T1000 (cell line): ENCODE measurements at regions not wholly inside any gene's neighbourhood (a gene's known extent, or its start where the extent isn't known, plus 50 kb on each side); places are given as distances from the start of the nearest gene placed in this dataset.
"Not testable (repeated sequence)": the region's sequence is repeated elsewhere in the genome, so short reads cannot be mapped to it uniquely, and the experiment has no call there.

Experiments
- DNase-seq: peaks from one replicate; lab custom pipeline; 2025; ENCODE audit warnings: mixed read lengths; lab: John Stamatoyannopoulos, UW

DNA sequence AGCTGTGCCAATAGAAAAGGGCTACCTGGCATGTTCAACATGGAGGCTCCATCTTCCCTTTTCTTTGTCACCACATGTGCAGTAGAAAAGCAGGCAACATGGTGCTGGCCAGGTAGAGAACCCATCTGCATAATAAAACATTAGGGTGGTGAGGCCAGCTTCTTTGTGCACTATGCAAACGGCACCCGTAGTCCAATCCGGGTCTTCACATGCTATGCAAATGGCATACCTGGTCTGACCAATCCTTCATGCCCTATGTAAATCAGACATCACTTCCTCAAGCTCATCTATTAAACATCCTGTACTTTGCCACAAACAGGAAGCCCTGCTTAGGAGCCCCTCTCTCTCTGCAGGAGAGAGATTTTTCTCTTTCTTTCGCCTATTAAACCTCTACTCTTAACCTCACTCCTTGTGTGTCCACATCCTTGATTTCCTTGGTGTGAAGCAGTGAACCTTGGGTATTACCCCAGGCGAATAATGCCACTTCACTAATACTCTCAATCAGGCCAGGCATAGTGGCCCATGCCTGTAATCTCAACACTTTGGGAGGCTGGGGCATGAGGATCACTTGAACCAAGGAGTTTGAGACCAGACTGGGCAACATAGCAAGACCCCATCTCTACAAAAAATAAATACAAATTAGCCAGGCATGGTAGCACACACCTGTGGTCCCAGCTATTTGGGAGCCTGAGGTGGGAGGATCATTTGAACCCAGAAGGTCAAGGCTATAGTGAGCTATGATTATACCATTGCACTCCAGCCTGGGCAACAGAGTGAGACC, 111.3 kb upstream of the MRI1 start:
- no peak for DNase-seq

- DNase-seq: no peak
Measured at GRCh38 chr19:13646758-13647157, 117.6 kb upstream of the MRI1 start.

DNA sequence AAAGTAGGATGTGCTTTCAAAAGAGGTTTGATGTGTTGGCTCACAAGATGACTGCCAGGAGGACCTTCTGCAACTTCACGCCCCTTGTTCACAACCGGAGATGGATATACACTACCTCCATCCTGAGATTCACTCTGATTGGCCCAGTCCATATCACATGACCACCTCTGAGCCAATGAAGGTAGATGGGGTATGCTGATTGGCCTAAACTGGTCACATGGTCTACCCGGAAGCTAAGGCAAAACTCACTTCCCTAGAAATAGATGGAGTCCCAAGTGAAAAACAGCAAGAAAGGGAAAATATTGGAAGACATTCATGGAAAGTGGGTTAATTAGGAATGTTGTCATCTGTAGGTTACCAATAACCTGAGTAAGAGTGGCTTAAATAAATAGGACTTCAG, 119.7 kb upstream of the MRI1 start:
- no peak for DNase-seq

- DNase-seq: no peak
Measured at GRCh38 chr19:13640611-13641010, 123.7 kb upstream of the MRI1 start.

DNA sequence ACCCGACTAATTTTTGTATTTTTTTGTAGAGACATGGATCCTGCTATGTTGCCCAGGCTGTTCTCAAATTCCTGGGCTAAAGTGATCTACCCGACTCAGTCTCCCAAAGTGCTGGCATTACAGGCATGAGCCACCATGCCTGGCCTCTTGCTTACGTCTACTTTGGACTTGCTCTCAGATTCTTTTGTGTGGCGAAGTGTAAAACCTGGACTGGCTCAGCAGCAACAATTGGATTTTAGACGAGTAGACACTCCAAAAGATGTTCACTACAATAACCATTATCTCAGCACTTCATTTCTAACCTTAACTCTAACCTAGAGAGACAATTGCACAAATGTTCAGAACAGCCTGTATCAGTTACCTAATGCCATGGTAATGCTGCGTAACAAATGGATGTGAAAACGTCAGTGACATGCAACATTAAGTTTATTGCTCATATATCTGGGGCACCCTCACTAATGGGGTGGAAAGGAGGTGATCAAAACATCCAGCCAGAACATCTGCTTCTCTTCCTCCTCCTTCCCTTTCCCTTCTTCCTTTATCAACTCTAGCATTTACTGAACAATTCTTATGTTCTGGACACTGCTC, 124.9 kb upstream of the MRI1 start:
- no peak for DNase-seq

DNA sequence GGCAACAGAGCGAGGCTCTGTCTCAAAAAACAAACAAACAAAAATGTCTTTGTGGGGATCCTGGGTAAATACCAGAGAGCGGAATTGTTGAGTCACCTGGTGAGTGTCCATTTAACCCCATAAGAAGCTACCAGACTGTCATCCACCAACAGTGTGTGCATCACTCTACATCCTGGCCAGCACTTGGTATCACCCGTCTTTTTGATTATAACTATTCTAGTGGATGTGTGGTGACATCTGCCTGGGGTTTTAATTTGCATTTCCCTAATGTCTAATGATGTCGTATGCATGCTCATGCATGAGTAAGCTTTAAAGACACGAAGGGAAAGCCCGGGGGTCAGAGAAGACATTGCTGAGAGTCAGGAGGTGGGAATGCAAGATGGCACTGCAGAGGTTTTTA, 126.7 kb upstream of the MRI1 start:
- peak; percentile 89 for DNase-seq

DNA sequence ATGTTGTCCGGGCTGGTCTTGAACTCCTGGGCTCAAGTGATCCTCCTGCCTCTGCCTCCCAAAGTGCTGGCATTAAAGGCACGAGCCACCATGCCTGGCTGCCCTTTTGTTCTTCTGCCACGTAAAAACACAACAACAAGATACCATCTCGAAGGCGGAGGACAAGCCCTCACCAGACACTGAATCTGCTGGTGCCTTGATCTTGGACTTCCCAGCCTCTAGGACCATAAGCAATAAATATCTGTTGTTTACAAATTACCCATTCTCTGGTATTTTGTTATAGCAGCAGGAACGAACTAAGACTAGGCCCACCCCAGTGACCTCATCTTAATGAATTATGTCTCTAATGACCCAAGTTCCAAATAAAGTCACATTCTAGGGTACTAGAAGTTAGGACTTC, 128.4 kb upstream of the CACNA1A start:
- DNase-seq: no peak

- no peak for DNase-seq
Measured at GRCh38 chr19:13633522-13633922, 127.2 kb upstream of the CACNA1A start.

GRCh38 chr19:13633109-13633508, 126.8 kb upstream of the CACNA1A start:
- DNase-seq: peak; percentile 56

DNA sequence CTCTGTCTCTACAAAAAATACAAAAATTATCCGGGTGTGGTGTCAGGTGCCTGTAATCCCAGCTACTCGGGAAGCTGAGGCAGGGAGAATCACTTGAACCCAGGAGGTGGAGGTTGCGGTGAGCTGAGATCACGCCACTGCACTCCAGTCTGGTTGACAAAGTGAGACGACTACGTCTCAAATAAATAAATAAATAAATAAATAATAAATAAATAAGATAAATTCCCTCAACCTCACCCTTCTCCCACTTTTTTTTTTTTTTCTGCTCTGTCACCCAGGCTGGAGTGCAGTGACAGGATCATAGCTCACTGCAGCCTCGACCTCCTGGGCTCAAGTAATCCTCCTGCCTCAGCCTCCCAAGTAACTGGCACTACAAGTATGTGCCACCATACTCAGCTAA, 125.9 kb upstream of the CACNA1A start:
- not testable (repeated sequence) for DNase-seq

DNA sequence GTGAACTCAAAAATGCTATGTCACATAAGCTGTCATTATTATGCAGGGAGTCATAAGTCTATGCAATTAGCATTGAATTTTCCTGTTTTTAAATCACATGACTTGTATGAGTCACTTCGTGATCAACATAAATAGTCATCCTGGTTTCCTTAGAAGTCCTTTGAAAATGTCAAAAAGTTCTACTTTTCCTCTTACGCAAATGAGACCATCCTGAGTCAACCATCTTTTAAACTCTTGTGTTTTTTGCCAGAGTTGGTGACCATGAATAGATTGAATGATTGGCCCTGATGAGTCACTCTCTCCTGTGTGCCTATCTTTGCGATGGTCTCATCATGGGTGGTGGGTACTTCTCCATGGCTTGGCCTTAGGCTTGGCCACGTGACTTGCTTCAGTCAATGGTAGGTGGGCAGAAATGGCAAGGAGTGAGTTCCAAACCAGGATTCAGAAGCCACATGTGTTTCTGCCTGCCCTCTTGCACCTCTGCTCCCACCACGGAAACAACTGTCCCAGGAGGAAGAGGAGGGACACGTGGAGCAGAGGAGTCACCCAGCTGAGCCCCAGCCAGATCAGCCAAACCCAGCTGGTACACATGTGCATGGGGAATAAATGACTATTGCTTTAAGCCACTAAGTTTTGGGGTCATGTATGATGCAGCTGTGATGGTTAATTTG, 123.5 kb upstream of the CACNA1A start:
- DNase-seq: peak; percentile 53

- DNase-seq: no peak
Measured at GRCh38 chr19:13627531-13627930, 121.3 kb upstream of the CACNA1A start.

DNA sequence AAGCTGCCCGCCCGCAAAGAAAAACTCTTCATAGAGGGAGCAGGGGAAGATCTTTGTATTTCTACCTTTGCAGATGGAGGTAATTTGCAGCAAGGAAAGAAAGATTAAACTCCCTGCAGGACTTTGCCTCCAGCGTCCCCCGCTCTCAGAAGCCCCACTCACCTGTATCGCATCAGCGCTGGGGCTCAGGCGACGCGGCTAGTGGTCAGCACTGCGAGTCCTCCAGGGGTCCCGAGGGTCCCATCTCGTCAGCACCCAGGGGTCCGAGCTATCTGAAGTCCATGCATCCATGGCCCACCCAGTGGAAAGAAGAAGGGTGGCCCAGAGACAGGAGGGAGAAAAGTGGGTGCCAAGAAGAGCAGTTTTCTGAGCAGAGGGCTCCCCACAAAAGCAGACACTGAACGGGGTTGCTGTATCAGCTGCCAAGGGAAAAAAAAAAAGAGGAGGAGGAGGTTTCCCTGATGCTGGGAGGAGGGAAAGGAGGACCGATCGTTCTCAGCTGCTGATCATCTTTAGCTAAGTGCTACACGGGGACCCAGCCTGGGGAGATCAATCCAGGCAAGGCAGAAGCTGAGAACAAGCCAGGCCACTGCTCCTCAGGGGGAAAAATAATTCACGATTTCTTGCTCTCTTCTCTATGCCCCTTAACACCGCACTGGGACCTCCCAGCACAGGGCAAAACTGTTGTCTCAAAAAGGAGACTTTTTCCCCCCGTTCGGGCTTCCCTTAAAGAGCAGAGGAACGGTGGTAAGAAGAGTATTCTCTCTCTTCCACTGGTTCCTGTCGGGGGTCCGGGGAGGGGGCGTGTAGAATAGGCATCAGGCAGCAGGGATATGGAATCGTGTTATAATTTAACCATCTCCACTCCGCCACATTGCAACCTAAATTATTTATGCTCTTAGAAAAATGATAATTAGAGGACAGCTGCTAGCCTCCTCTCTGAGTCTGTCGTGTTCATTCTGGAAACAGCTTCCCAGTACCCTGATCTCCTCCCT, 117.7 kb upstream of the CACNA1A start:
- no peak for DNase-seq

- DNase-seq: no peak
Measured at GRCh38 chr19:13622766-13623715, 116.8 kb upstream of the CACNA1A start.

- DNase-seq: peak; percentile 88
Measured at GRCh38 chr19:13621413-13621812, 115.1 kb upstream of the CACNA1A start.

- peak; percentile 2 for DNase-seq
Measured at GRCh38 chr19:13619203-13619632, 112.9 kb upstream of the CACNA1A start.

- DNase-seq: no peak
Measured at GRCh38 chr19:13615890-13616289, 109.6 kb upstream of the CACNA1A start.

DNA sequence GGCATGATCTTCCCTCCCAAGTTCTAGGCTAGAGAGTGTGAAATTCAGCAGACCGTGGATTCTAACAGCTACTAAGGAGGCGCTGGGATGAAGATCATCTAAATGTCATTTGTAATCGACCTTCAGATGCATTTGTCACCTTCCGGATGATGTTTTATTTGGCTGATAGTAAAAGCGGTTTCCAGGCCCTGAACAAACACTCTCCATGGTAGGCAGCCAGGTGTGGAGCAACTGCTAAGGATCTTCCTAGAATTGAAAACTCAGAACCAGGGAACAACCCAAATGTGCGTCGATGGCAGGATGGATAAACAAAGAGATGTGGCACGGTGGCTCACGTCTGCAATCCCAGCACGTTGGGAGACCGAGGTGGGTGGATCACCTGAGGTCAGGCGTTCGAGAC, 107.2 kb upstream of the CACNA1A start:
- DNase-seq: no peak

- DNase-seq: no peak
Measured at GRCh38 chr19:13611596-13611995, 105.3 kb upstream of the CACNA1A start.

- no peak for DNase-seq
Measured at GRCh38 chr19:13610039-13610691, 103.9 kb upstream of the CACNA1A start.
